SK-N-SH (cell line): ENCODE measurements at regions not wholly inside any gene's neighbourhood (a gene's known extent, or its start where the extent isn't known, plus 50 kb on each side); places are given as distances from the start of the nearest gene placed in this dataset.

ENCODE experiments used
- MEF2A ChIP-seq: IDR thresholded peaks from 2 replicates; pipeline ENCODE4 v1.4.0; 2012; ENCODE audit warnings: low read depth, borderline replicate concordance
- POLR2AphosphoS5 ChIP-seq: IDR thresholded peaks from 2 replicates; pipeline ENCODE4 v1.6.1; 2012; ENCODE audit warnings: low read depth, low read length
- RAD21 ChIP-seq: IDR thresholded peaks from 2 replicates; pipeline ENCODE4 v1.6.1; 2012; ENCODE audit warnings: mild to moderate bottlenecking, low read length
- TF ChIP-seq, protein P1 (sequence below): fragments of 200-600 bp; sonication (generic); IDR thresholded peaks from 2 replicates; pipeline ENCODE4 v1.6.1; 2017; ENCODE audit warnings: antibody characterized with exemption, mild to moderate bottlenecking, moderate library complexity
- TF ChIP-seq, protein P2 (sequence below): IDR thresholded peaks from 2 replicates; pipeline ENCODE4; 2012

DNA sequence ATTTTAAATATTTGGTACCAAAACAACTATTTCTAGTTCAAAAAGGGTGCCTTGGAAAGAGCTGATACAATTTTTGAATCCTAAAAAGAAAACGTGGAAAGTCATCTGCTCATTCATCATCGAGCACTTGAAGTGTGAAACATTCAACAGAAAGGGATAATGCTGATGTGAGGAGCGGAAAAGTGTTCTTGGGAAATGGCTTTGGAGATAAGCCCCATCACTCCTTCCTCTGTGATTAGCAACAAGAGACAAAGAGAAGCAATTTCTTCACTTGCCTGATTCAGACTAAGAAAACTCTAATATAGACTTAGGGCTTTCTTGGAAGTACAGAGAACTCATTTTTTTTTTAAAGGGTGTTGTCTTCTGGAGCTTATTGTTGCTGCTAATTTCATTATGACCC, 74.9 kb downstream of the C9orf152 start:
- TF ChIP-seq MEF2A (no peak), POLR2AphosphoS5 (no peak), RAD21 (no peak)
- TF ChIP-seq, protein P1, sequence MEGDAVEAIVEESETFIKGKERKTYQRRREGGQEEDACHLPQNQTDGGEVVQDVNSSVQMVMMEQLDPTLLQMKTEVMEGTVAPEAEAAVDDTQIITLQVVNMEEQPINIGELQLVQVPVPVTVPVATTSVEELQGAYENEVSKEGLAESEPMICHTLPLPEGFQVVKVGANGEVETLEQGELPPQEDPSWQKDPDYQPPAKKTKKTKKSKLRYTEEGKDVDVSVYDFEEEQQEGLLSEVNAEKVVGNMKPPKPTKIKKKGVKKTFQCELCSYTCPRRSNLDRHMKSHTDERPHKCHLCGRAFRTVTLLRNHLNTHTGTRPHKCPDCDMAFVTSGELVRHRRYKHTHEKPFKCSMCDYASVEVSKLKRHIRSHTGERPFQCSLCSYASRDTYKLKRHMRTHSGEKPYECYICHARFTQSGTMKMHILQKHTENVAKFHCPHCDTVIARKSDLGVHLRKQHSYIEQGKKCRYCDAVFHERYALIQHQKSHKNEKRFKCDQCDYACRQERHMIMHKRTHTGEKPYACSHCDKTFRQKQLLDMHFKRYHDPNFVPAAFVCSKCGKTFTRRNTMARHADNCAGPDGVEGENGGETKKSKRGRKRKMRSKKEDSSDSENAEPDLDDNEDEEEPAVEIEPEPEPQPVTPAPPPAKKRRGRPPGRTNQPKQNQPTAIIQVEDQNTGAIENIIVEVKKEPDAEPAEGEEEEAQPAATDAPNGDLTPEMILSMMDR: no peak
- TF ChIP-seq, protein P2, sequence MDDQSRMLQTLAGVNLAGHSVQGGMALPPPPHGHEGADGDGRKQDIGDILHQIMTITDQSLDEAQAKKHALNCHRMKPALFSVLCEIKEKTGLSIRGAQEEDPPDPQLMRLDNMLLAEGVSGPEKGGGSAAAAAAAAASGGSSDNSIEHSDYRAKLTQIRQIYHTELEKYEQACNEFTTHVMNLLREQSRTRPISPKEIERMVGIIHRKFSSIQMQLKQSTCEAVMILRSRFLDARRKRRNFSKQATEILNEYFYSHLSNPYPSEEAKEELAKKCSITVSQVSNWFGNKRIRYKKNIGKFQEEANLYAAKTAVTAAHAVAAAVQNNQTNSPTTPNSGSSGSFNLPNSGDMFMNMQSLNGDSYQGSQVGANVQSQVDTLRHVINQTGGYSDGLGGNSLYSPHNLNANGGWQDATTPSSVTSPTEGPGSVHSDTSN: no peak
